Endothelial cell of umbilical vein (primary cell): ENCODE measurements at regions not wholly inside any gene's neighbourhood (a gene's known extent, or its start where the extent isn't known, plus 50 kb on each side); places are given as distances from the start of the nearest gene placed in this dataset.

Source experiments
- BruUV-seq: library from RNA; stranded (reverse); fragments of 400-500 nt; replicated peaks from 2 replicates; lab custom pipeline; 2021; lab: Mats Ljungman, UMichigan
- CTCF ChIA-PET: fragments of 300-600, 350-600 bp; sonication (Branson Sonifier 250); formaldehyde crosslinking; loops from one replicate; lab custom pipeline; 2021; ENCODE audit warnings: antibody characterized with exemption, inconsistent platforms; lab: Charles Lee
- POLR2A ChIA-PET: fragments of 300-600, 350-600 bp; sonication (Branson Sonifier 250); formaldehyde crosslinking; loops from one replicate; lab custom pipeline; 2021; ENCODE audit warnings: antibody characterized with exemption, inconsistent platforms; lab: Charles Lee
- DNase-seq: peaks from one replicate; pipeline ENCODE4 v3.0.0-alpha.2; 2011; ENCODE audit warnings: low read depth, low spot score
- FAIRE-seq: peaks from 2 replicates; lab custom pipeline; 2011; peaks lifted over from hg19 to GRCh38; lab: Jason Lieb, UNC
- H2AFZ ChIP-seq: 2 replicates; pipeline ENCODE4 v1.6.0; 2012; ENCODE audit warnings: low read depth, low read length, control low read depth, inconsistent platforms
- H3K27ac ChIP-seq: 2 replicates; pipeline ENCODE4 v1.5.1; 2011; ENCODE audit warnings: low read depth, mild to moderate bottlenecking, control low read depth, low read length, moderate library complexity; ENCODE audit not compliant: insufficient read depth
- H3K27me3 ChIP-seq, 2 experiments: 2 replicates each; pipeline versions ENCODE4 v1.6.0 to v1.6.1; 2011; ENCODE audit warnings: low read length in 2 of 2, mixed read lengths in 1 of 2; ENCODE audit not compliant: control insufficient read depth in 2 of 2, insufficient read depth in 2 of 2
- H3K36me3 ChIP-seq, 2 experiments: 2 replicates in 1 of 2; 3 replicates in 1 of 2; pipeline ENCODE4 v1.5.1; 2011; ENCODE audit warnings: low read length in 2 of 2, mild to moderate bottlenecking in 1 of 2, moderate library complexity in 1 of 2; ENCODE audit not compliant: control insufficient read depth in 2 of 2, insufficient read depth in 2 of 2; ENCODE audit errors: extremely low read depth in 1 of 2
- H3K4me1 ChIP-seq: 3 replicates; pipeline ENCODE4 v1.5.1; 2011; ENCODE audit warnings: mild to moderate bottlenecking, low read length; ENCODE audit not compliant: control insufficient read depth, insufficient read depth; ENCODE audit errors: extremely low read depth
- H3K4me2 ChIP-seq: 2 replicates; pipeline ENCODE4 v1.6.1; 2011; ENCODE audit warnings: low read length, control low read depth, mixed read lengths; ENCODE audit not compliant: insufficient read depth
- H3K4me3 ChIP-seq, 3 experiments: fragments of 200-600 bp in 1 of 3; sonication (generic), shearing (Covaris generic) in 1 of 3; replicated peaks in 1 of 3; 2 replicates each; pipeline ENCODE4 v1.5.1; 2011 to 2016; ENCODE audit warnings: control low read depth in 3 of 3, low read length in 3 of 3, mild to moderate bottlenecking in 2 of 3, inconsistent platforms in 1 of 3, low read depth in 1 of 3, moderate library complexity in 1 of 3; ENCODE audit not compliant: insufficient read depth in 1 of 3
- H3K79me2 ChIP-seq: 2 replicates; pipeline ENCODE4 v1.6.0; 2012; ENCODE audit warnings: low read length, inconsistent platforms; ENCODE audit not compliant: control insufficient read depth, insufficient read depth
- H3K9ac ChIP-seq: replicated peaks from 2 replicates; pipeline ENCODE3; 2011; ENCODE audit warnings: low read length, control low read depth; ENCODE audit not compliant: insufficient read depth; ENCODE audit errors: extremely low read depth
- H3K9me1 ChIP-seq: replicated peaks from 3 replicates; pipeline ENCODE4 v1.6.0; 2011; ENCODE audit warnings: mild to moderate bottlenecking, low read length; ENCODE audit not compliant: control insufficient read depth, insufficient read depth; ENCODE audit errors: extremely low read depth
- H3K9me3 ChIP-seq: replicated peaks from 2 replicates; pipeline ENCODE4 v1.5.1; 2012; ENCODE audit warnings: low read length, inconsistent platforms; ENCODE audit not compliant: control insufficient read depth, insufficient read depth
- H4K20me1 ChIP-seq: replicated peaks from 2 replicates; pipeline ENCODE3; 2011; ENCODE audit warnings: mild to moderate bottlenecking, low read length; ENCODE audit not compliant: control insufficient read depth, insufficient read depth; ENCODE audit errors: extremely low read depth
- CTCF ChIP-seq, 2 donors: IDR thresholded peaks; 1 replicate in 1 of 2; 2 replicates in 1 of 2; pipeline ENCODE4 v1.5.1; 2011; ENCODE audit warnings: low read length in 2 of 2, mild to moderate bottlenecking in 2 of 2, moderate library complexity in 2 of 2, control low read depth in 1 of 2, inconsistent platforms in 1 of 2, low read depth in 1 of 2; ENCODE audit not compliant: insufficient read depth in 1 of 2; ENCODE audit errors: extremely low read depth in 1 of 2
- EZH2 ChIP-seq: IDR thresholded peaks from 2 replicates; pipeline ENCODE4 v1.6.1; 2012; ENCODE audit warnings: borderline replicate concordance, low read depth, mild to moderate bottlenecking, moderate library complexity, low read length, inconsistent platforms; ENCODE audit not compliant: severe bottlenecking
- FOS ChIP-seq: IDR thresholded peaks from 2 replicates; pipeline ENCODE4 v1.6.1; 2011; ENCODE audit warnings: mild to moderate bottlenecking, low read length, moderate library complexity, borderline replicate concordance; ENCODE audit not compliant: insufficient read depth
- GATA2 ChIP-seq: IDR thresholded peaks from 2 replicates; pipeline ENCODE4 v1.7.0; 2011; ENCODE audit warnings: low read depth, mild to moderate bottlenecking, moderate library complexity, mixed read lengths, low read length; ENCODE audit not compliant: insufficient read length, insufficient read depth
- JUN ChIP-seq: IDR thresholded peaks from 2 replicates; pipeline ENCODE4 v1.6.1; 2011; ENCODE audit warnings: borderline replicate concordance, low read depth; ENCODE audit not compliant: insufficient read length, insufficient read depth
- MYC ChIP-seq: IDR thresholded peaks from one replicate; pipeline ENCODE4 v1.6.1; 2011; ENCODE audit warnings: mild to moderate bottlenecking, low read depth, low read length
- POLR2A ChIP-seq: IDR thresholded peaks from 2 replicates; pipeline ENCODE4 v1.6.1; 2012; ENCODE audit warnings: low read depth, mild to moderate bottlenecking, control low read depth, low read length
- POLR2AphosphoS5 ChIP-seq: IDR thresholded peaks from 2 replicates; pipeline ENCODE4 v1.6.1; 2012; ENCODE audit warnings: low read depth, mild to moderate bottlenecking, control low read depth, low read length, moderate library complexity; ENCODE audit not compliant: insufficient read depth
- dilution Hi-C: fragments of 300-500 bp; cut with MboI; formaldehyde crosslinking; loops from one replicate; pipeline ENCODE4 v1.15.0; 2019; ENCODE audit warnings: low sequenced_read_pairs; ENCODE audit not compliant: extremely low pct_ligation_motif_present
- intact Hi-C: fragments of 100-400 bp; cut with micrococcal nuclease; formaldehyde crosslinking; loops from one replicate; pipeline ENCODE4 v1.10.0; 2022
- TF ChIP-seq, protein P1 (sequence below): IDR thresholded peaks from 2 replicates; pipeline ENCODE4 v1.6.1; 2011; ENCODE audit not compliant: insufficient read depth, insufficient read length

DNA sequence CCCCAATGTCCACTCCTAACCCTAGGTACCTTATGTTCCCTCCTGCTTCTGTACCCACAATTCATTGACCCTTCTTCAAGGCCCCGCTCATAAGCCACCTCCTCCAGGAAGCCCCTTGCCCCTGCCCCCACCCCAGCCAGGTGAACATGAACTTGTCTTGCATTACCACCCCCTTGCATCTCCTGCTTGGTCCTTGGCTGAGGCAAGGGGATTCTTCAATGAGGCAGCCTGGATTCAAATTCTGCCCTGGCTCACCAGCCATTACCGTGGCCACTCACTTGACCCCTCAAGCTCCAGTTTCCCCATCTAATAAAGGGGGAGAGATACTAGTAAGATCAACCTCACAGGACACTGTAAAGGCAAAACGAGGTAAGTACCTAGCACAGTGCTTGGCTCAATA, 193.1 kb downstream of the DICER1 start:
- H3K36me3 ChIP-seq, result no peaks in the 10 kb centered on the region
- no peak overlapping the region for H3K27ac ChIP-seq
- no TSS peak for BruUV-seq
- dilution Hi-C loops (no loop called here), intact Hi-C loops (no loop called here)
- no peaks in the 10 kb centered on the region for H3K9me1 ChIP-seq
- no peaks in the 10 kb centered on the region for H3K9me3 ChIP-seq
- H3K27me3 ChIP-seq, result no peaks in the 10 kb centered on the region
- H3K4me2 ChIP-seq, result no peak overlapping the region
- no peaks in the 10 kb centered on the region for H3K4me1 ChIP-seq
- ChIA-PET POLR2A (no interaction called here), CTCF (no interaction called here)
- H3K4me3 ChIP-seq, result no peak overlapping the region
- H3K79me2 ChIP-seq, result no peaks in the 10 kb centered on the region
- no peak overlapping the region for H2AFZ ChIP-seq
- DNase-seq (no peak), FAIRE-seq (no peak)
- TF ChIP-seq CTCF (IDR thresholded peaks at IDR 0.05; ENCODE audit: extremely low read depth in 1 of 2, insufficient read depth in 1 of 2, low read depth in 1 of 2, low read length in 2 of 2) (no peak), EZH2 (no peak), MYC (no peak), POLR2AphosphoS5 (no peak), JUN (no peak), POLR2A (no peak), GATA2 (no peak), FOS (no peak)
- TF ChIP-seq, protein P1, sequence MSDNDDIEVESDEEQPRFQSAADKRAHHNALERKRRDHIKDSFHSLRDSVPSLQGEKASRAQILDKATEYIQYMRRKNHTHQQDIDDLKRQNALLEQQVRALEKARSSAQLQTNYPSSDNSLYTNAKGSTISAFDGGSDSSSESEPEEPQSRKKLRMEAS, result no peak
- H3K9ac ChIP-seq, result no peak overlapping the region
- no peaks in the 10 kb centered on the region for H4K20me1 ChIP-seq
